ENCODE measurements at regions not wholly inside any gene's neighbourhood (a gene's known extent, or its start where the extent isn't known, plus 50 kb on each side); places are given as distances from the start of the nearest gene placed in this dataset.
"Not testable (repeated sequence)": the region's sequence is repeated elsewhere in the genome, so short reads cannot be mapped to it uniquely, and the experiment has no call there.

GRCh38 chr4:162740228-162740627, 426.5 kb downstream of the NAF1 start:
- not testable (repeated sequence) for TF ChIP-seq POLR2A, CTCF (IDR thresholded peaks at IDR 0.05)
